GM12892 (cell line): ENCODE measurements at regions not wholly inside any gene's neighbourhood (a gene's known extent, or its start where the extent isn't known, plus 50 kb on each side); places are given as distances from the start of the nearest gene placed in this dataset.

Experiments
- DNase-seq: peaks from one replicate; pipeline ENCODE4 v3.0.0; 2011; ENCODE audit not compliant: insufficient read length
- FAIRE-seq: peaks from 2 replicates; lab custom pipeline; 2011; peaks lifted over from hg19 to GRCh38; lab: Jason Lieb, UNC
- POLR2A ChIP-seq: IDR thresholded peaks from 2 replicates; pipeline ENCODE4 v1.6.1; 2011; ENCODE audit warnings: low read depth, low read length, control low read depth
- POLR2AphosphoS5 ChIP-seq: IDR thresholded peaks from 2 replicates; pipeline ENCODE4 v1.6.1; 2011; ENCODE audit warnings: low read depth, low read length, control low read depth
- TAF1 ChIP-seq: IDR thresholded peaks from 2 replicates; pipeline ENCODE4 v1.6.1; 2011; ENCODE audit warnings: low read depth, mild to moderate bottlenecking, control low read depth, low read length, borderline replicate concordance

- TF ChIP-seq TAF1: no peak
- no peak for TF ChIP-seq POLR2AphosphoS5
- TF ChIP-seq POLR2A: no peak
- FAIRE-seq (peak; percentile 95), DNase-seq (no peak)
These were observed 280.3 kb downstream of the CDC5L start for GRCh38 chr6:44667668-44668390.

DNA sequence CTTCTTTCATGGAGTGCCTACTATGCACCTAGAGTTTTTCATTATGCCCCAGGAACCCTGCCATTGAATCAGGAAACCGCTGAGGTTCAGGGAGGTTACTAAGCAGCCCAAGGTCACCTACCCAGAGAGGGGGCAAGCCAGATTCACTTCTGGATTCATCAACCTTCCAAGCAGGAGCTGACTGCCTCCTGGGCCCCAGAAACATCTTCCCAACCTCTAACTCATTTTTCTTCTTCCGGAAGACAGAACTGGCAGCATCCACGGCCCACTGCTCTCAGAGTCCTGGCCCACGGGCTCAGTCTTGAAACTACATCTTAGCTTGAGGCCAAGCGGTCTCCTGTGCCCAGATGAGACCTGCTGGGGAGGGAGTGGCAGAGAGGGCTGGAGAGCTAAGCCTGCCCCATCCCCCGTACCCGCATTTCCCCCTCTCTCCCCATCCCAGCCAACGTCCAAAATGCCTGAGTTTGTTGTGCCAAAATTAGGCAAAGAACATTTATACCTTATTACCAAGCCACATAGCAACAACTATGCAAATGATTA, 281.0 kb downstream of the CDC5L start:
- TF ChIP-seq TAF1: no peak
- TF ChIP-seq POLR2A: no peak
- TF ChIP-seq POLR2AphosphoS5: no peak
- DNase-seq (no peak), FAIRE-seq (no peak)

DNA sequence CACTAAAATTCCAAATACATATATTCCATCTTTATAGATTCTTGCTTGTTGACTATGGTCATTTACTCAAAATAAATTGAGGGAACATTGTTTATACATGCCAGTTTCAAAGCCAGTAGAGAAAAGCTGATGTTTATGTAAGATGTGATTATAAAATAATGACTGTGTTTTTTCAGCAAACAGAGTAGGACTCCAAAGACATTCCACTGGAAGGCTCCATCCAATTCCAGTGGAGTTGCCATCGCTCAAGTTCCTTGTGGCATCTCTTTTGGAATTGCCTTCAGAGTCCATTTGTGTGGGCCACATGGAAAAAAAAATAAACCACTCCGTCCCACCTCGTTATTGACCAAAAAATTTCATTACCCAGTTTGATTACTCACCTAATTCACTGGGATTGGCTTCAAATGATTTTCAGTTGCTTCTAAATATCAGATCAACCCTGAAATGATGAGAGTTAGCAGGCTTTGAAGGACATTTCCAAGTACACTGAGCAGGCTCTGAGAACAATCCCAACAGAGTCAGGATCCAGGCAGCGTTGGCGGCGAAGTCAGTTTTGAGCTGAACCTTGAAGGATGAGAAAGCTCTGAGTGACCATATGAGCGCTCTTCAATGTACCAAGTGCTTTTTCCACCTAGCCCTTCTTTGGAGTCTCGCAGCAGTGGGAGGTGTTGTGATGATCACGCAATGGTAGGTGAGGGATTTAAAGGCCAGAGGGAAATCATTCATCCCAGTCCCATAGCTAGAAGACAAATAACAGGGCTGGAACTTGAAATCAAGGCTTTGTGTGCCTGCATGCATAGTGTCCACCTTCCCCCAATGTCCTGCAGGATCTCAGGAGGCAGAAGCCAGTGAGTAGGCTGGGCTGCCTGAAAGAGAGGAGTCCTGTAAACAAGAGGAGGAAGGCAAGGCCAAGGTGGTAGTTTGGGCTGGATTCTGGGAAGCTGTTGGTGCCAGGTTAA, 281.7 kb downstream of the CDC5L start:
- TF ChIP-seq TAF1 (no peak), POLR2AphosphoS5 (no peak)
- FAIRE-seq: no peak

GRCh38 chr6:44670146-44670545, 282.6 kb downstream of the CDC5L start:
- DNase-seq (no peak), FAIRE-seq (no peak)
- TF ChIP-seq POLR2A: no peak
- TF ChIP-seq TAF1: no peak
- TF ChIP-seq POLR2AphosphoS5: no peak

More for the DNA sequence above, 281.7 kb downstream of the CDC5L start:
- no peak for DNase-seq

- FAIRE-seq (no peak), DNase-seq (no peak)
- TF ChIP-seq TAF1: no peak
- TF ChIP-seq POLR2AphosphoS5: no peak
- no peak for TF ChIP-seq POLR2A
These were observed 283.8 kb downstream of the CDC5L start for GRCh38 chr6:44671333-44671732.

DNA sequence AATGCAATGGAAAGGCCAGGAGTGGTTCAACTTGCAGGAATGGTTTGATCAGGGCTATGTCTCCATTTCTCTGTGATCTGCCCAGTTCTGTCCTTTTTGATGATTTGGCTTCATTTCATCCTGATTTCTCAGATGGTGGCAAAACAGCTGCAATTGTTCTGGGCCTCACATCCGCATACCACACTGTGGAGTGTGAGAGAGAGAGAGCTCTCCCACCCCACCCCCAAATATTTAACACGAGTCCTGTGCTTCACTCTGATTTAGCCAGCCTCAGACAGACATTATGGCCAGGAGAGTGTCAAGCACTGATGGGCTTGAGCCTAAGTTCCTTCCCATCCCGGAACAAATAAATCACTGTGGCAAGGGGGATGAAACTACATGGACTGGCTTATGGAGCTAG, 284.6 kb downstream of the CDC5L start:
- FAIRE-seq: no peak
- no peak for DNase-seq
- TF ChIP-seq POLR2AphosphoS5 (no peak), TAF1 (no peak), POLR2A (no peak)

GRCh38 chr6:44672841-44673240, 285.3 kb downstream of the CDC5L start:
- TF ChIP-seq POLR2AphosphoS5 (no peak), TAF1 (no peak), POLR2A (no peak)
- no peak for DNase-seq
- no peak for FAIRE-seq

DNA sequence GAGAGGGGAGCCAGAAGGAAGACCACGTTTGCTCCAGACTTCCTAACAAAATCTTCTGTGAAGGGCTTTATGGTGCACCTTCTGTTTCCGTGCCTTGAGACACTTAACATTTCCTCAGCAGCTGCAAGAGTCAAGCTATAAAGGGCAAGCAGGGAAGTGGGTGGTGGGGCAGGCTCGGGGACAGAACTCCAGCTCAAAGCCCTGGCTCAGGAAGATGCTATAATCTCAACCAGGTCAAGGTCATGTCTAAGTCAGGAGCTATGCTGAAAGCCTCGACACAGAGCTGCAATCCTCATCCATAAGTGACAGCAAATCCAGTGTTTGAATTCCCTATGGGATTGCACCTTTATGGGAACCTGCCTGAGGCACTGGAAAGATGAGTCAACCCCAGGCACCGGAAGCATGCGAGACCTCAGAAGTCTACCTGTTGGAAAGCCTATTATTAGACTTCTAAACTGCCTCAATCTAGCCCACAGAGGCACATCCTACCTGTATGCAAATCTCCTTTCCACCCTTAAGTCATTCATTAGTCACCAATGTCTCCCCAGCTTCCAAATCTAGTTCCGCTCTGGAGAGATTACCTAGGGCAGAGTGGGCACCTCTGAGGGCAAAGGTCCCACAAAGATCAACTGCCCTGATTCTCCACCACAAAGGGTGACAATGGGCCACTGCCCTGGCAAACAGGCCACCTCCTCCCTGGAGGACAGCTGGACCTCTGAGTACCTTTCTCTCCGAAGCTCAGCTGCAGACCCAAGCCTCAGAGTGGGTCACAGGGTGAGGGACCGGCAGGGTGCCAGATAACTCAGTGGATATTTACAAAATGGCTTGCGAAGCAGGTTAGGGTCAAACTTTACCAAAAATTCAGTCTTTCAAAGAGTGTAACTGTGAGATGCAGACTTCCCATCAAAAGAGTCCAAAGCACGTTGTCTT, 287.0 kb downstream of the CDC5L start:
- DNase-seq (no peak), FAIRE-seq (no peak)
- TF ChIP-seq TAF1 (no peak), POLR2AphosphoS5 (no peak), POLR2A (no peak)

DNA sequence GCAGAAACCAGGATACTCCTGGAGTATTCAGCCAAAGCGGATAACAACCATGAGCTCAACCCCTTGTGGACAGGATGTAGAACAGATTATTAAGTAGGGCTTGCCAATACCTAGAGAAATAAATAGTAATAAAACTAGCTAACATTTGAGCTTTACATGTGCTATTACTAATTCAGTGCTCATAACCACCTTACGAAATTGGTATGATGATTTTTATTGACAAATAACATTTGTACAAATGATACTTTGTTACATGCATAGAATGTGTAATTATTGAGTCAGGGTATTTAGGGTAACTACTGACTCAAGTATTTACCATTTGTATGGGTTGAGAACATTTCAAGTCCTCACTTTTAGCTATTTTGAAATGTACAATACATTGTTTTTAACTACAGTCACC, 287.9 kb downstream of the CDC5L start:
- DNase-seq (no peak), FAIRE-seq (no peak)
- TF ChIP-seq POLR2AphosphoS5: no peak
- no peak for TF ChIP-seq POLR2A
- TF ChIP-seq TAF1: no peak

DNA sequence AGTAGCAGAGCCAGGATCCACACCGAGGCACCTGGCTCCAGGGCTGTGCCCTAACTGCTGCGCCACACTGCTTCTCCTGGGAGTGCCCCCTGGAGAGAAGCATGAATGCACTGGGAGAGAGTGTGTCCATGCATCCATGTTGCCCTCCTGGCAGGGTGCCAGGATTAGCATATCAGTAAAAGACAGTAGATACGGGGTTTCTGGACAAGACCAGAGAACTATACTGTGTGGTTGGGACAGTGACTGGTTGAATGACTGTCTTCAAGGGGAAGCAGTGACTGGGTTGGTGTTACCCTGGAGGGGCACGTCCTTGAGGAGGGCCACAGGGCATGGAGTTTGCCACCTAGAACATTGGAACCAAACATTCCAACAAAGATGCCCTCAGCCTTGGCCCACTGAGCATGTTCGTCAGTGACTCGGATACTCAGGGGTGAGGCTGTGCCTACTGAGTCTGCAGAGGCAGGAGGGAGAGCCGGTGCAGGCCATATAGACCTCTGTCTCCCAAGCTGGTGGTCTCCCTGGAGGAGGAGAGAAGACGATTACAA, 288.8 kb downstream of the CDC5L start:
- FAIRE-seq: no peak
- DNase-seq: no peak
- TF ChIP-seq TAF1 (no peak), POLR2A (no peak), POLR2AphosphoS5 (no peak)
